Esophagus muscularis mucosa (tissue), 4 donors: ENCODE measurements at regions not wholly inside any gene's neighbourhood (a gene's known extent, or its start where the extent isn't known, plus 50 kb on each side); places are given as distances from the start of the nearest gene placed in this dataset.

Experiments used
- DNase-seq: peaks from one replicate; pipeline ENCODE4 v3.0.0-alpha.2; 2017; ENCODE audit errors: extremely low spot score
- H3K27ac ChIP-seq, 4 donors: fragments of 200-600 bp; sonication (generic); replicated peaks in 1 of 4; 1 replicate in 3 of 4; 2 replicates in 1 of 4; pipeline ENCODE4 v1.5.1; 2016 to 2019; ENCODE audit warnings: mild to moderate bottlenecking in 1 of 4
- H3K27me3 ChIP-seq, 4 donors: fragments of 200-600 bp; sonication (generic); one replicate each; pipeline versions ENCODE4 v1.5.1 to v1.6.0; 2016 to 2019
- H3K36me3 ChIP-seq, 4 donors: fragments of 200-600 bp; sonication (generic); one replicate each; pipeline ENCODE4 v1.5.1; 2016 to 2019
- H3K4me1 ChIP-seq, 4 donors: fragments of 200-600 bp; sonication (generic); one replicate each; pipeline ENCODE4 v1.5.1; 2016 to 2019
- H3K4me3 ChIP-seq, 4 donors: fragments of 200-600 bp; sonication (generic); 1 replicate in 2 of 4; 2 replicates in 2 of 4; pipeline ENCODE4 v1.5.1; 2016 to 2019; ENCODE audit warnings: mild to moderate bottlenecking in 4 of 4, moderate library complexity in 1 of 4
- H3K9me3 ChIP-seq, 4 donors: fragments of 200-600 bp; sonication (generic); 1 replicate in 3 of 4; 2 replicates in 1 of 4; pipeline ENCODE4 v1.5.1; 2016 to 2019
- EP300 ChIP-seq: sonication (generic); formaldehyde crosslinking; IDR thresholded peaks from one replicate; pipeline ENCODE4 v1.6.1; 2017; ENCODE audit warnings: antibody characterized with exemption
- POLR2A ChIP-seq: fragments of 450-650 bp; IDR thresholded peaks from one replicate; pipeline ENCODE4 v1.6.1; 2017; ENCODE audit warnings: antibody characterized with exemption, moderate library complexity, mild to moderate bottlenecking, low read depth
- POLR2AphosphoS5 ChIP-seq, 2 donors: sonication (generic); formaldehyde crosslinking; IDR thresholded peaks; one replicate each; pipeline ENCODE4 v1.6.1; 2017; ENCODE audit warnings: antibody characterized with exemption in 2 of 2
- WGBS: methylation state at CpG from one replicate; pipeline ENCODE4 v1.1.5; 2018; 5-methylcytosine and 5-hydroxymethylcytosine counted together
- intact Hi-C: fragments of 100-400 bp; cut with DNase I; formaldehyde crosslinking; loops from one replicate; pipeline ENCODE4 v1.15.1; 2023
- TF ChIP-seq, protein P1 (sequence below), 3 experiments: fragments of 200-600 bp in 2 of 3; fragments of 450-650 bp in 1 of 3; sonication (generic) in 2 of 3; IDR thresholded peaks; one replicate each; pipeline ENCODE4 v1.5.1; 2017 to 2019; ENCODE audit warnings: antibody characterized with exemption in 3 of 3, mild to moderate bottlenecking in 2 of 3, moderate library complexity in 1 of 3

DNA sequence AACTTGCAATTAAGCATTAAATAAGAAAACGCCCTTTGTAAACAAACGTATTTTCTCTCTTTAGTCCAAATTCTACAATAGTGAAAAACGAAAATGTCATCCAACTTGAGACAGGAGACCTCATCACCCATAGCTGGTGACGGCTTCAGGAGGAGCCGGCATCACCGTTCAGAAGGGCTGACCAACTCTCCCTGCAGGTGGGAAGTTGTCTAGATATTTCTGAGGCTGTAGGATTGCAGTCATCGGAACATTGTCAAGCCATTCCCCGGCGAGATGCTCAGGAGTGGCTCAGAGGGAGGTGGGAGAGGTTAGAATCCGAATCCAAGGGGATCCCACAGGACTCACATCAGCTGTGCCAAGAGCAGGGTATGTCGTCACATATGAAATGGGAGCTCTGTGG is 76.7 kb downstream of the RBFOX3 start:
- intact Hi-C loops = no loop called here
- Histone ChIP-seq H3K4me3 (no peak overlapping the region), H3K36me3 (no peaks in the 10 kb centered on the region), H3K27me3 (peaks cover 0 to 34% (median 0%) of the 10 kb centered on the region in 4 donors), H3K4me1 (no peaks in the 10 kb centered on the region), H3K9me3 (no peaks in the 10 kb centered on the region), H3K27ac (no peak overlapping the region)
- TF ChIP-seq POLR2AphosphoS5 (IDR thresholded peaks at IDR 0.05) (no peak), POLR2A (no peak), EP300 (no peak)
- TF ChIP-seq, protein P1, sequence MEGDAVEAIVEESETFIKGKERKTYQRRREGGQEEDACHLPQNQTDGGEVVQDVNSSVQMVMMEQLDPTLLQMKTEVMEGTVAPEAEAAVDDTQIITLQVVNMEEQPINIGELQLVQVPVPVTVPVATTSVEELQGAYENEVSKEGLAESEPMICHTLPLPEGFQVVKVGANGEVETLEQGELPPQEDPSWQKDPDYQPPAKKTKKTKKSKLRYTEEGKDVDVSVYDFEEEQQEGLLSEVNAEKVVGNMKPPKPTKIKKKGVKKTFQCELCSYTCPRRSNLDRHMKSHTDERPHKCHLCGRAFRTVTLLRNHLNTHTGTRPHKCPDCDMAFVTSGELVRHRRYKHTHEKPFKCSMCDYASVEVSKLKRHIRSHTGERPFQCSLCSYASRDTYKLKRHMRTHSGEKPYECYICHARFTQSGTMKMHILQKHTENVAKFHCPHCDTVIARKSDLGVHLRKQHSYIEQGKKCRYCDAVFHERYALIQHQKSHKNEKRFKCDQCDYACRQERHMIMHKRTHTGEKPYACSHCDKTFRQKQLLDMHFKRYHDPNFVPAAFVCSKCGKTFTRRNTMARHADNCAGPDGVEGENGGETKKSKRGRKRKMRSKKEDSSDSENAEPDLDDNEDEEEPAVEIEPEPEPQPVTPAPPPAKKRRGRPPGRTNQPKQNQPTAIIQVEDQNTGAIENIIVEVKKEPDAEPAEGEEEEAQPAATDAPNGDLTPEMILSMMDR (IDR thresholded peaks at IDR 0.05) = no peak
- no peak for DNase-seq
- WGBS = 87% methylated on average over 11 of the region's 11 CpGs

DNA sequence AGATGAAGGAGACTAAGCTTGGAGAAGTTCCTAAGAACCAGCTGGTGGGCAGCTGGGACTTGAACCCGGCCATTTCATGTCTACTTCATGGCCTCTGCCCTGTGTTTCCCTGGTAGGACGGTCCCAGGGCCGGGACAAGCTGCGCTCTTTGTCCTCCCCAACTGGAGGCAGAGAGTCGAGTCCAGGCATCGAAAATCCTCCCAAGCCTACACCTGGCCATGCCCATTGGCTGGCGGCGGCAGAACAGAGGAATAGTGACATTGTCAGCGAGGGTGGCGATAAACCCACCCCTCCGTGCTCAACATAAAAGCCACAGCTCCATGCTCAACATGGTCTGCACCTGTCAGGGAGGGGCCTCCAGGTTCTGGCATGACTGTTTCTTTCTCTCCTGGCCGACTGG is 77.7 kb downstream of the RBFOX3 start:
- no peak overlapping the region for H3K27ac ChIP-seq
- intact Hi-C loops = no loop called here
- peaks cover 0 to 41% (median 0%) of the 10 kb centered on the region in 4 donors for H3K27me3 ChIP-seq
- H3K9me3 ChIP-seq = no peaks in the 10 kb centered on the region
- no peak for DNase-seq
- TF ChIP-seq, protein P1 (IDR thresholded peaks at IDR 0.05) = no peak
- no peak for TF ChIP-seq EP300
- TF ChIP-seq POLR2AphosphoS5 (IDR thresholded peaks at IDR 0.05) = no peak
- no peak for TF ChIP-seq POLR2A
- H3K36me3 ChIP-seq = no peaks in the 10 kb centered on the region
- H3K4me3 ChIP-seq = no peak overlapping the region
- WGBS = 78% methylated on average over 12 of the region's 12 CpGs
- H3K4me1 ChIP-seq = no peaks in the 10 kb centered on the region

DNA sequence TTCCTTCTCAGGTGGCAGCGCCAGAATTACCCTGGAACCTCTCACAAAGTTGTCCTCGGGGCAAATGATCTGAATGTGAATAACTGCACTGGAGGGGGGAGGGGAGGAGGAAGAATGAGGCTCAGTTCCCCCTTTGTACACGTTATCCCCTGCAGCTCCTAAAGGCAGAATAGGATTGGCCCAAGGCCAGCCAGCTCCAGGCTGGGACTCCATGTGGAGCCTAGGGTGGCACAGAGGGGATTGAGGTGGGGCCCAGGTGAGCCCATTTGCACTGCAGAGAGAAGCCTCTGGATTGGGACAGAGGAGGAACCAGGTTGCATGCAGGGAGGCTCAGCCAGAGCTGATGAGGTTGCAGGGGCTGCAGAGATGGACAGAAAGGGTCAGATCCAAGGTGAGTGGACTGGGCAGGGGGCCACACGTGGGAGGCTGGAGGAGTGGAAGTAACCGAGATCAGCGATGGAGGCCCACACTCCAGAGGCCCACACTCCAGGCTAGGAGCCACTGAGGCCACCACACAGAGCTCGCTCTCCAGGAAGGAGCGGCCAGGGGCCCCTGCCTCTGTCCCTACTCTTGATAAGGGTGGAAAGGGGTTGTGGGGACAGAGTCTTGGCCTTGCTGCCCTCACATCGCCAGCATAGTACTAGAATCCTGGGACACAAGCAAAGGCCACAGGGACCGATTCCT is 78.6 kb downstream of the RBFOX3 start:
- 68% methylated on average over 7 of the region's 10 CpGs for WGBS
- H3K27ac ChIP-seq = no peak overlapping the region
- no peaks in the 10 kb centered on the region for H3K4me1 ChIP-seq
- no peaks in the 10 kb centered on the region for H3K9me3 ChIP-seq
- no peak for DNase-seq
- peaks cover 0 to 47% (median 0%) of the 10 kb centered on the region in 4 donors for H3K27me3 ChIP-seq
- no peaks in the 10 kb centered on the region for H3K36me3 ChIP-seq
- TF ChIP-seq POLR2AphosphoS5 (IDR thresholded peaks at IDR 0.05) (no peak), EP300 (no peak), POLR2A (no peak)
- TF ChIP-seq, protein P1 (IDR thresholded peaks at IDR 0.05) = no peak
- intact Hi-C loops = no loop called here
- no peak overlapping the region for H3K4me3 ChIP-seq

DNA sequence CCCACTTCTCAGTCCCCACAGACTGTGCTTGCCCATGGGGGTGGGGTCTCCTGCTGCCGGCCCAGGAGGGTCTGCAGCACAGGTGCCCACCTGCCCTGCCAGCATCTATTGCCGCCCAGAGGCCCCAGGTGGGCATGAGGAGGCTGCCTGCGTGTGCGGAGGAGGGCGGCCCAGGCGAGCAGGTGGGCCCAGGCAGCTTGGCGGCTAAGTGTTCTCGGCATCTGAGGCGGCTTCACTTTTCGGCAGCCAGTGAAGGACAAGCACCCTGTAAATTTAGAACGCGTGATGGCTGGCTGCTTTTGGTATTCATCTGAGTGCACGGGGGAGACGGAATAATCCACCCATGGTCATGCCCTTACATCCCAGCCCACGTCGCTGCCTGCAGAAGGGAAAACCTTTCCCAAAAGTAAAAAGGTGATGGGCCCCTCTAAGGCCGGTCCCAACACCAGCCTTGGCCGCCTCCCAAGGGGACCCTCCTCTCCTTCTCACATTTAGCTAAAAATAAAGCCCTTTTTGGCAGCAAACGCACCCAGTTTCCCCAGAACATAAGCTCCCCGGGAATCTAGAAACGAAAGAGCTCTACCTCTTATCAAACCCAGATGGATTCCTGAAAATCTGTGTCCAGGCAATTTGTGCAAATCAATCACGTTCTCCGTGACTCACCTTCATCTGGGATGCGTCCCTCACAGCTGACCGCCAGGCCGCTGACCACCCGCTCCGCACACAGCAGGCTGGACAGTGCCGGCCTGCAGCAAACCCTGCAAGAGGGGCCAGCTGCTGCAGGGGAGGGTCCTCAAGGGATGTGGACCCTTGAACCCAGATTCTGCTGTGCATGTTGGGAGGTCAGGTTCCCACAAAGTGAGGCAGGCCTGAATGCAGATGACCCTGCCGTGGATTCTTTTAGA is 79.4 kb downstream of the RBFOX3 start:
- no peak for DNase-seq
- intact Hi-C loops = no loop called here
- no peak overlapping the region for H3K4me3 ChIP-seq
- no peaks in the 10 kb centered on the region for H3K36me3 ChIP-seq
- TF ChIP-seq EP300 (no peak), POLR2A (no peak), POLR2AphosphoS5 (IDR thresholded peaks at IDR 0.05) (no peak)
- TF ChIP-seq, protein P1 (IDR thresholded peaks at IDR 0.05) = no peak
- H3K27ac ChIP-seq = no peak overlapping the region
- H3K27me3 ChIP-seq = peaks cover 0 to 50% (median 0%) of the 10 kb centered on the region in 4 donors
- no peaks in the 10 kb centered on the region for H3K9me3 ChIP-seq
- WGBS = 78% methylated on average over 22 of the region's 30 CpGs
- H3K4me1 ChIP-seq = no peaks in the 10 kb centered on the region
